ENCODE measurements at regions not wholly inside any gene's neighbourhood (a gene's known extent, or its start where the extent isn't known, plus 50 kb on each side); places are given as distances from the start of the nearest gene placed in this dataset.

DNA sequence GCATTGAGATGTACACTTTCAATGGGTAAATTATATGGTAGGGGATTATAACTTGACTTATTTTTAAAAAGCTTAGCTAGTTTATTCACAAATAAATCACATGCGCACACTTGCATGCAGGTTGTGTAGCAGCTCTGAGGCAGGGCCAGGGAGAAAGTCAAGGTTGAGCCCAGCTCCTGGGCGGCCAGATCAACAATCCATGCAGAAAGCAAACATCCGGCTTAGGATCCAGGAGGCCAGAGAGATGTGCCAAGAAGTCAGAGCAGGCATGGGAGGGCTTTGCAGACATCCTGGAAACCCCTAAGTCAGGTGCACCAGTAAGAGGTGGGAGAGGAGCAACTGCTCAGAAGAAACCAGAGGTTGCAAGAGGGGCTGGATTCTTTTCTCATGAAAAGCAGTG lies 186.5 kb downstream of the AXIN2 start:
- WGBS, 2 experiments (ENCODE audit: insufficient coverage in 1 of 2, insufficient read length in 1 of 2) = 76 to 95% methylated on average over 2 to 3 of the region's 3 CpGs

DNA sequence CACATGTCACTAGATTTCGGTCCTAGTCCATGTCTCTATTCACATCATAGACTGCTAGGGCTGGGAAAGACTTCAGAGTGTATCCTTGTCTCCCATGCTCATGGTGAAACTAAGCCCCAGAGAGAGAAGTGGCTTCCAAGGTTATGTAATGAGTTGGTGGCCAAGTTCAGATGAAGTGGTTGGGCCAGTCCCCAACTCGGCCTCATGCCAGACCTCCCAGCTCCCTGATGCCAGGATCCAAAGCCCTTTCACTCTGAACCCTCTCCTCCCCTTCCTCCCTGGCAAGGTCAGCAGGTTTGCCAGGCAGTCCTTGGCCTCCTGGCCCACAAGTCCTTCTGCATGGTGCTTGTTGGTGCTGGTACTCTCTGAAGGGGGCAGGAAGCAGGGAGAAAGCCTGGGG lies 189.7 kb downstream of the AXIN2 start:
- peaks cover 28% of the 10 kb centered on the region for H3K4me1 Mint-ChIP-seq
- peaks cover 2% of the 10 kb centered on the region for H3K9me3 Mint-ChIP-seq
- no peak overlapping the region for H3K27ac Mint-ChIP-seq
- H3K36me3 ChIP-seq (ENCODE audit: control insufficient read depth, insufficient read depth, low read length) = no peaks in the 10 kb centered on the region
- H3K36me3 Mint-ChIP-seq (ENCODE audit: low read depth) = no peaks in the 10 kb centered on the region
- peak; percentile 34 for DNase-seq
- 84 to 100% methylated on average over 1 to 2 of the region's 2 CpGs for WGBS, 2 experiments (ENCODE audit: insufficient coverage in 1 of 2, insufficient read length in 1 of 2)
- no peak overlapping the region for H3K4me3 ChIP-seq (ENCODE audit: low read length)
- no peak overlapping the region for H3K4me3 Mint-ChIP-seq
- TF ChIP-seq, protein P1, sequence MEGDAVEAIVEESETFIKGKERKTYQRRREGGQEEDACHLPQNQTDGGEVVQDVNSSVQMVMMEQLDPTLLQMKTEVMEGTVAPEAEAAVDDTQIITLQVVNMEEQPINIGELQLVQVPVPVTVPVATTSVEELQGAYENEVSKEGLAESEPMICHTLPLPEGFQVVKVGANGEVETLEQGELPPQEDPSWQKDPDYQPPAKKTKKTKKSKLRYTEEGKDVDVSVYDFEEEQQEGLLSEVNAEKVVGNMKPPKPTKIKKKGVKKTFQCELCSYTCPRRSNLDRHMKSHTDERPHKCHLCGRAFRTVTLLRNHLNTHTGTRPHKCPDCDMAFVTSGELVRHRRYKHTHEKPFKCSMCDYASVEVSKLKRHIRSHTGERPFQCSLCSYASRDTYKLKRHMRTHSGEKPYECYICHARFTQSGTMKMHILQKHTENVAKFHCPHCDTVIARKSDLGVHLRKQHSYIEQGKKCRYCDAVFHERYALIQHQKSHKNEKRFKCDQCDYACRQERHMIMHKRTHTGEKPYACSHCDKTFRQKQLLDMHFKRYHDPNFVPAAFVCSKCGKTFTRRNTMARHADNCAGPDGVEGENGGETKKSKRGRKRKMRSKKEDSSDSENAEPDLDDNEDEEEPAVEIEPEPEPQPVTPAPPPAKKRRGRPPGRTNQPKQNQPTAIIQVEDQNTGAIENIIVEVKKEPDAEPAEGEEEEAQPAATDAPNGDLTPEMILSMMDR (conservative IDR thresholded peaks at IDR 0.05) = no peak
- no peaks in the 10 kb centered on the region for H3K27me3 ChIP-seq (ENCODE audit: control insufficient read depth, insufficient read depth, low read length, poor library complexity, severe bottlenecking)
- H3K27me3 Mint-ChIP-seq (ENCODE audit: insufficient read depth) = peaks cover 1% of the 10 kb centered on the region
- H3K27ac ChIP-seq (ENCODE audit: low read depth, low read length) = no peak overlapping the region
- no peaks in the 10 kb centered on the region for H3K9me3 ChIP-seq (ENCODE audit: control insufficient read depth, low read length)
- no peaks in the 10 kb centered on the region for H3K4me1 ChIP-seq (ENCODE audit: control insufficient read depth, insufficient read depth, low read length)
- H3K9ac ChIP-seq (ENCODE audit: extremely low read depth, low read length, poor library complexity, severe bottlenecking) = no peak overlapping the region

More for the DNA sequence above, 186.5 kb downstream of the AXIN2 start:
- peaks cover 28% of the 10 kb centered on the region for H3K4me1 Mint-ChIP-seq
- no peak overlapping the region for H3K27ac Mint-ChIP-seq
- DNase-seq = peak; percentile 49
- H3K9me3 Mint-ChIP-seq = no peaks in the 10 kb centered on the region
- H3K4me1 ChIP-seq (ENCODE audit: control insufficient read depth, insufficient read depth, low read length) = no peaks in the 10 kb centered on the region
- H3K27me3 ChIP-seq (ENCODE audit: control insufficient read depth, insufficient read depth, low read length, poor library complexity, severe bottlenecking) = no peaks in the 10 kb centered on the region
- H3K9ac ChIP-seq (ENCODE audit: extremely low read depth, low read length, poor library complexity, severe bottlenecking) = no peak overlapping the region
- no peaks in the 10 kb centered on the region for H3K36me3 ChIP-seq (ENCODE audit: control insufficient read depth, insufficient read depth, low read length)
- H3K9me3 ChIP-seq (ENCODE audit: control insufficient read depth, low read length) = no peaks in the 10 kb centered on the region
- no peak overlapping the region for H3K4me3 ChIP-seq (ENCODE audit: low read length)
- TF ChIP-seq, protein P1 (conservative IDR thresholded peaks at IDR 0.05) = no peak
- peaks cover 1% of the 10 kb centered on the region for H3K27me3 Mint-ChIP-seq (ENCODE audit: insufficient read depth)
- no peak overlapping the region for H3K27ac ChIP-seq (ENCODE audit: low read depth, low read length)
- no peak overlapping the region for H3K4me3 Mint-ChIP-seq
- H3K36me3 Mint-ChIP-seq (ENCODE audit: low read depth) = no peaks in the 10 kb centered on the region

DNA sequence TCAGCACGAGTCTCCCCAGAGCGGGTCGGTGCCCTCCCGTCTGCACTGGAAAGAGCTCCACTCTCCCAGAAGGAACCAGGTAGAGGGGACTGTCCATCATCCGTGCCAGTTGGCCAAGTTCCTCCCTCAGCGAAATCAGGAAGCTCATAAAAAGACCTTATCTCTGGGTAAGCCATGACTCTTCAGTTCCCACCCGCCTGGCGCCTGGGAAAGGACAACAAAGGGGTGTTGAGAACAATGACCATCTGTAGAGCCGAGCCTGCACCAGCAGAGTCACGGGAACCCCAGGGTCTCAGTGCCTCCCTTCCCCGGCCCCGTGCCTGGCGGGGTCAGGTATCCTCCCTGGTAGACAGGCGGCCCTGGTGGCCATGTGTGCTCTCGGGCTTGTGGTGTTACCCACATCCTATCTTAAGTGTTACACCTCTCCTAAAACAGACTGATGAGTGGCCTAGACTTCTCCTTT lies 190.7 kb downstream of the AXIN2 start:
- DNase-seq = peak; percentile 77
- no peak overlapping the region for H3K9ac ChIP-seq (ENCODE audit: extremely low read depth, low read length, poor library complexity, severe bottlenecking)
- WGBS, 2 experiments (ENCODE audit: insufficient coverage in 1 of 2, insufficient read length in 1 of 2) = 89 to 95% methylated on average over 6 to 15 of the region's 15 CpGs
- Mint-ChIP-seq H3K4me1 (peaks cover 32% of the 10 kb centered on the region), H3K4me3 (no peak overlapping the region), H3K27me3 (ENCODE audit: insufficient read depth) (peaks cover 1% of the 10 kb centered on the region), H3K9me3 (peaks cover 2% of the 10 kb centered on the region), H3K27ac (peak overlapping the region; percentile 81), H3K36me3 (ENCODE audit: low read depth) (no peaks in the 10 kb centered on the region)
- no peak overlapping the region for H3K27ac ChIP-seq (ENCODE audit: low read depth, low read length)
- TF ChIP-seq, protein P1 (conservative IDR thresholded peaks at IDR 0.05) = no peak
- H3K27me3 ChIP-seq (ENCODE audit: control insufficient read depth, insufficient read depth, low read length, poor library complexity, severe bottlenecking) = no peaks in the 10 kb centered on the region
- no peaks in the 10 kb centered on the region for H3K9me3 ChIP-seq (ENCODE audit: control insufficient read depth, low read length)
- peaks cover 4% of the 10 kb centered on the region for H3K4me1 ChIP-seq (ENCODE audit: control insufficient read depth, insufficient read depth, low read length)
- no peak overlapping the region for H3K4me3 ChIP-seq (ENCODE audit: low read length)
- no peaks in the 10 kb centered on the region for H3K36me3 ChIP-seq (ENCODE audit: control insufficient read depth, insufficient read depth, low read length)

Measured in endodermal cell (in vitro differentiated cells).